ENCODE measurements at regions not wholly inside any gene's neighbourhood (a gene's known extent, or its start where the extent isn't known, plus 50 kb on each side); places are given as distances from the start of the nearest gene placed in this dataset.

DNA sequence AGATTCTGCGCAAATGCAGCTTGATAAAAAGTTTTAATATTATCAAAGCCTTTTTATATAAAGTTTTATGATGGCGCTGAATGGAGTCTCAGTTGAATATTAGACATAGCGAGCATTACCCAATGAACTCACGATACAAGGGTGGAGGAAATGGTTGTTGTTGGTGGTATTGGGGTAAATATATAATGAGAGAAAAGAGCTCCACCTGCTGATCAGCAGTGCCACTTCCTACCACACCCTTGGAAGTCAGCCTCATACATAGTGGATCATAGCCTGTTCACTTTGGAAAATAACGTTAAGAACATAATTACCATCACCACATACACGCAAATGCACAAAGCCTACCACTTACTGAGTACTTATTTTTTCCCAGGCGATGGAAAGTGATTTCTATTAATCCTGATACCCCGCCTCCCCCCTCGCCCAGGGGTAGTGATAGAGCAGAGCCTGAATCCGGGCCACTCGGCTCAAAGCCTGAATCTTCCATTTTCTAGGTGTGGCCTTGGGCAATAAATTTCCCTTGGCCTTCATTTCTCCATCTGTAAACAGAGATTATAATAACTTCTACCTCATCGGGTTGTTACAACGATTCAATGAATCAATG is 358.3 kb downstream of the KLF5 start:
- DNase-seq = no peak

DNA sequence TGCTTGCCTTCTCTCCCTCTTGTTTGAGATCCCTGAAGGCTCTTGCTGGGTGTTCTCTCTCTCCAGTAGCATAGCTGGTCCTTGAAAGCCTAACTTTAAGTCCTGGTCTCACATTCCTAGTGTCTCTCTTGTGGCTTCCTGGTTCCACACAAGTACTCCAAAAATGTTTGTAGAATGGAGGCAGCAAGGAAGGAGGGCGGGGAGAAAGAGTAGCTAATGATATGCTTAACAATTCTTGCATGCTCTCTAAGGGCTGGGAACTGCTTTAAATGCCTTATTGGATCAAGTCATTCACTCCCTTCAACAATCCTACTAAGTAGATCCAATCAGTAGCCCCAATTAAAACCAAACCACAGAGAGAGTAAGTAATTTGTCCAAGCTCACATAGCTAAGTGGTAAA is 357.3 kb downstream of the KLF5 start:
- DNase-seq = no peak

DNA sequence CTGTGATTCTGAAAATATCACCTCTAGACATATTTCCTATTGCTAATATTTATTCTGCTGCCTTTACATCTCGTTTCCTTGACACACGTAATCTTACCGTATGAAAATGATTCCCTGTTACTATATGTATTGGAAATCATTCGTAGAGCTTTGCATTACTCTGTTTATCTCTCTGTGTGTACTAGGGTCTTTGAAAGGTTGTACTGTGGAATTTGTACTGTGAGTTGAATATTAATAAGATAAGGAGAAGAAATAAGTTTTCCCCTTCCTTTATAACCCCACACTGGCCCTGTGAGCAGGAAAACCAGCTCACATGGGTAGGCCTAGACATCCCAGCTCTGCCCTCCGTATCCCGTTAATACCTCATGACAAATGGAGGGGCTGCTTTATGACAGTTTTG is 354.9 kb downstream of the KLF5 start:
- no peak for DNase-seq

GRCh38 chr13:73412933-73413332 is 354.1 kb downstream of the KLF5 start:
- DNase-seq = no peak

- DNase-seq = no peak
Measured at GRCh38 chr13:73411067-73411809, 352.4 kb downstream of the KLF5 start.

DNA sequence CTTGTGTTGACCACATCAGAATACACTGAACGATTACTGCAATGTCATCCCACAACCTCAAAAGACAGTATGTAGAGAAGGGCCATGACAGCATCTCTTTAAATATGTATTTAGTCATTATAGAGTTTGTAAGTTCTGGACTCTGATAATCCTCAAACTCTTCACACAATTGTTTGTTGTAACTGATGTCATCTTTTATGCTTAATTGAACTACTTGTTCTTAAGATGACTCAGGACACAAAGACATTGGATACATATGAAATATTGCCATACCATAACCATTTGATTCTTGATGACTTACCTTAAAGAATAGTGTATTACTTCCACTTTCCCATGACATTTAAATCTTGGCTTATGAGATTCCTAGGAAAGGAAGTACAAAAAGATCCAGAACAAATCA is 347.6 kb downstream of the KLF5 start:
- DNase-seq = no peak

DNA sequence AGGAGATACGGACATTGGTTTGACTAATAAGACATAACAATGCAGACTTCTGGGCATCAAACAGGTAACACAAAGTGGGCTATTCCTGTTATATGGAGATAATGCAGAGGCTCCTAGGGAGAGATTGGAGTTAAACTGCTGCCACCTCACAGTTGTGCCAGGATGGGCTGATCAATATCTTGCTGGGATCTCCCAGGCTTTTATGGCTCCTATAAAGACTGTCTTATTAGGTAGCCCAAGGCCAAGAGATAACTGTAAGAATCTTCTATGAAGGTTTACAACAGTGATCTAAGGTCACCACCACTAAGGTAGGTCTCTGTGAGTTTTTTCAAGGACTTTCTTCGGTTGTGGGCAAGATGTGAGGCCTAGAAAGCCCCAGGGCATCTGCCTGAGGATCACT is 345.8 kb downstream of the KLF5 start:
- DNase-seq = no peak

GRCh38 chr13:73403355-73404120 is 344.7 kb downstream of the KLF5 start:
- DNase-seq = no peak

DNA sequence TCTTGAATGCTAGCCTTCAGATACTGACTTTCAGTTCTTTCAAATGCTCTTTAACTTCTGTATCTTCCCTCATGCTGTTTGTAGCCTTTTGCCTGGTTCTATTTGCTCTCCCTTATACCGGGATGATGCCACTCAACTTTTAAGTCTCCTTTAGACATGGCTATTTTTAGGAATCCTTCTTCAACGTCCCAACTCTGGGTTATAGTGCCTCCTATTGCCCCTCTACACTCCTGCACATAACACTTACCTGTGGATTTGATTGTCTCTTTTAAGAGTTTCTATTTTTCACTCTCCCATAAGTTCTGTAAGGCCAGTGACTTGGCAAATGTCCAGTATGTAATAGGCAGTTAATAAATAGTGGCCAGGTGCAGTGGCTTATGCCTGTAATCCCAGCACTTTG is 343.0 kb downstream of the KLF5 start:
- DNase-seq = no peak

DNA sequence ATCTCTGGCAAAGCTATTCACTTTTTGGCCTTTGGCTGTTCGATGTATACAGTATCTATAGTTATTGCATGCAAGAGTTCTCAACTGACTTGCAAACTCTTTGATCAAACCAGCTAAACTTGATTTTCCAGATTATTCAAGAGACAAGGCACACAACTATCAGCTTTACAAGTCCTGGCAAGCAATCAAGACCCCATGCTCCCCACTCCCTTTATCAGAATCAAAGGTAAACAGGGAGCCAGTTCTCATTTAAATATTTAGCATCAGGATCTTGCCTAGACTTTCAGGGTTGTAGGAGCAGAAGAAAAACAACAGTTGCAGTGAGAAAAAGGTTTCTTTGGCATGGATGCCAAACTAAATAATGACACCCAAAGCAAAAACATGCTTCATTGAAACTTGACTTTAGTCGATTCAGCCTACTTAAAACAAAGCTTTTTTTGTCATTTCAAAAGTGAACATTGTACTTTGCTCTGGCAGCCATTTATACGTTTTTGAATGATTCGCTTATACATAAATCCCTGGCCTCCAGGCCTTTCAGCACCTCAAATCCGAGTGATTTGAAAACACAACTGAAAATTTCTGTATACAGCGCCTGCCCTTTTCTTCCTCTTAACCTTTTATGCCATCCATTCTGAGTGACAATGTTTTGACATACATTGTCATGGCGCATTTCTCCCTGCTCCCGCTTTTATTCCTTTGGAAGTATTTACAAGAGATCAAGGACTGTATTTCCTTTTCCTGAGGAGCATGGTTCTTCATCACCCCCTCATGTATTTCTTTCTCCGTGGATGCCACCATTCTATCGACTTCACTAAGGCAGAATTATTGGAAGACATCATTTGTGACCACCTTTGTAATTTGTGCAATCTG is 340.8 kb downstream of the KLF5 start:
- no peak for DNase-seq

DNA sequence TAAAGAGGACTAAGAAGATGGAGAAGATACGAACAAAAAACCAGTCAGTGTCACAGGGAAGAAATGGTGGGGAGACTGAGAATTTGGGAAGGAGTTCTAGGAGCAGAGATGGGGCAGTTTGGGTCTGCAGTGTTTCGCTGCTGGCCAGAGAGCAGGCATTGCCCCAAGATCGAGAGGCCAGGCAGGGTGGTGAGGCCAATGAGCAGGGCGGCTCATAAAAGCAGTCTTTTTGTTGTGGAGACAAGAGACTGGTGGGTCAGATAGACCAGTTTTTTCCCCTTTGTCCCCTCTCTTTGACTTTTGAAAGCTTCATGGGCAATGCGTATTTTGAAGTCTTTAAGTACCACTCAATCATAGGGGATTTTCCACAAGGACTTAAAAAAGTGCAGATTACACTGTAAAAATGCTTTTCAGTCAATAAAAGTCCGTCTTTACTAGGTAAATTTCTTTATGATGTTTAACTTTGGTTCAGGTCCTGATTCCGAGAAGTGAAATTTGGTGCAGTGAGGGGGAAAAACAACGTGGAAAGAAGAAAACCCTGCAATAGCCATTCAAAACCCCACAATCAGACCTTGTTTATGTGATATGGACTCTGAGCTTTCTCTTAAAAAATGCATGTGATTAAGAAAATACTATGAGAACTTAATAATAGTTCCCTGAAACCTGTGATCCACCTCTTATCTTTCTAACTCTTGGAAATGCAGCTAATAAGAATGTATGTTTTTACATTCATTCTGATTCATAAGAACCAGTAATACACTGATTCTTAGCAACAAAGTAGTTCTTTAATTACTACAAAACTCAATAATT is 338.9 kb downstream of the KLF5 start:
- no peak for DNase-seq

- no peak for DNase-seq
Measured at GRCh38 chr13:73394066-73394465, 335.3 kb downstream of the KLF5 start.

DNA sequence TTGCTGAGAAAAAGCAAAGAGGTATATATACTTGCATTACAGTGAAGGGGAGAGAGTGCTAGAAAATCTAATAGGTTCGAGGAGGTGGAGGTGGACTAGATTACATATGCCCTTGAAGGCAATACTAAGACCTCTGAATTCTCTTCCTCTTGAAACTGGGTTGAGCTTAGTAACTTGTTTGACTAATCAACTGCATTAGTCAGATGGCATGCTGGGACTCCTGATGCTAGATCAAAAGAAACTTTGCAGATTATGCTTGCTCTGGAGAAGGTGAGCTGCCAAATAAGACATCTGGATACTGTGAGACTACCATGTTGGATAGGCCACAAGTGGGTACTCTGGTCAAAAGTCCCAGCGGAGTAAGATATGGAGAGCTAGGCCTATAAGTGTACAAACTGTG is 331.3 kb downstream of the KLF5 start:
- DNase-seq = no peak

- DNase-seq = no peak
Measured at GRCh38 chr13:73388586-73388985, 329.8 kb downstream of the KLF5 start.

GRCh38 chr13:73387318-73387717 is 328.5 kb downstream of the KLF5 start:
- no peak for DNase-seq

DNA sequence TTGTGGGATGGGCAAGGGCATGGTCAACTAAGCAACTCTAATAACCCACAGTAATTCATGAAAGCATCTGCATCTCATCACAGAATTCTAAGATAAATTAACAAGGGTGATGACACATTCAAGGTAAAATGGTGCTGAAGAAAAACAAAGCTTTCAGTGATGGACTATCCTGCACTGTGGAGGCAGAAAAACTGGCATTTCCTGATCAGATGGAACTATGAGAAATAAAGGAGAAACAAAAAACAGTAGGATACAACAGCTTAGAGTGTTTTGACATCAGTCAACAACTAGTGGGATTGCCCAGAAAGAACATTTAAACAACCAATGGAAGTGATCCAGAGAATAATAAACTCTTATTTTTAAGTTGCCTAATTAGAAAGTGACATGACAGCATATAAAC is 327.0 kb downstream of the KLF5 start:
- DNase-seq = no peak

GRCh38 chr13:73372666-73373627 is 314.1 kb downstream of the KLF5 start:
- DNase-seq = no peak

GRCh38 chr13:73370066-73370465 is 311.3 kb downstream of the KLF5 start:
- no peak for DNase-seq

- DNase-seq = no peak
Measured at GRCh38 chr13:73369095-73369494, 310.3 kb downstream of the KLF5 start.

- no peak for DNase-seq
Measured at GRCh38 chr13:73368608-73369007, 309.8 kb downstream of the KLF5 start.

- no peak for DNase-seq
Measured at GRCh38 chr13:73367886-73368285, 309.1 kb downstream of the KLF5 start.
